Hematopoietic multipotent progenitor cell treated with erythropoietin and hydrocortisone succinate and interleukin-3 and kit ligand, for 4 days (in vitro differentiated cells): ENCODE measurements at regions not wholly inside any gene's neighbourhood (a gene's known extent, or its start where the extent isn't known, plus 50 kb on each side); places are given as distances from the start of the nearest gene placed in this dataset.

Experiments used
- DNase-seq: peaks from one replicate; pipeline ENCODE4 v3.0.0-alpha.2; 2015

- DNase-seq, result no peak
Measured at GRCh38 chr20:9981829-9982228, 53.0 kb upstream of the ANKEF1 start.

GRCh38 chr20:9978397-9979004, 56.3 kb upstream of the ANKEF1 start:
- peak; percentile 87 for DNase-seq

- no peak for DNase-seq
Measured at GRCh38 chr20:9977629-9978028, 57.2 kb upstream of the ANKEF1 start.

- peak; percentile 15 for DNase-seq
Measured at GRCh38 chr20:9974324-9974723, 60.5 kb upstream of the ANKEF1 start.

GRCh38 chr20:9971746-9972145, 63.0 kb upstream of the ANKEF1 start:
- DNase-seq, result no peak

- no peak for DNase-seq
Measured at GRCh38 chr20:9969626-9970025, 65.2 kb upstream of the ANKEF1 start.

GRCh38 chr20:9968015-9968414, 66.8 kb upstream of the ANKEF1 start:
- no peak for DNase-seq

GRCh38 chr20:9966966-9967365, 67.8 kb upstream of the ANKEF1 start:
- peak; percentile 4 for DNase-seq

GRCh38 chr20:9963029-9963428, 71.8 kb upstream of the ANKEF1 start:
- DNase-seq, result no peak

GRCh38 chr20:9958693-9959092, 76.1 kb upstream of the ANKEF1 start:
- no peak for DNase-seq

- no peak for DNase-seq
Measured at GRCh38 chr20:9955646-9956045, 79.1 kb upstream of the ANKEF1 start.

- no peak for DNase-seq
Measured at GRCh38 chr20:9949563-9949962, 85.2 kb upstream of the ANKEF1 start.

- no peak for DNase-seq
Measured at GRCh38 chr20:9945408-9945807, 89.4 kb upstream of the ANKEF1 start.

GRCh38 chr20:9942736-9943135, 92.1 kb upstream of the ANKEF1 start:
- DNase-seq, result peak; percentile 5

GRCh38 chr20:9940329-9940728, 94.5 kb upstream of the ANKEF1 start:
- DNase-seq, result no peak

- DNase-seq, result no peak
Measured at GRCh38 chr20:9939231-9939630, 95.6 kb upstream of the ANKEF1 start.

GRCh38 chr20:9935285-9935684, 96.4 kb upstream of the PAK5 start:
- DNase-seq, result no peak

GRCh38 chr20:9930142-9930541, 91.3 kb upstream of the PAK5 start:
- no peak for DNase-seq

- DNase-seq, result no peak
Measured at GRCh38 chr20:9928955-9929354, 90.1 kb upstream of the PAK5 start.

- DNase-seq, result no peak
Measured at GRCh38 chr20:9928281-9928737, 89.4 kb upstream of the PAK5 start.

GRCh38 chr20:9927224-9927623, 88.3 kb upstream of the PAK5 start:
- no peak for DNase-seq

GRCh38 chr20:9926476-9926875, 87.6 kb upstream of the PAK5 start:
- no peak for DNase-seq

- DNase-seq, result no peak
Measured at GRCh38 chr20:9926007-9926406, 87.1 kb upstream of the PAK5 start.

- DNase-seq, result no peak
Measured at GRCh38 chr20:9923648-9924047, 84.8 kb upstream of the PAK5 start.

- no peak for DNase-seq
Measured at GRCh38 chr20:9920866-9921265, 82.0 kb upstream of the PAK5 start.
